HepG2 (cell line): ENCODE measurements at regions not wholly inside any gene's neighbourhood (a gene's known extent, or its start where the extent isn't known, plus 50 kb on each side); places are given as distances from the start of the nearest gene placed in this dataset.

Experiments used
- ARNT ChIP-seq: fragments of 450-650 bp; IDR thresholded peaks from 2 replicates; pipeline ENCODE4 v1.6.1; 2017
- CHD2 ChIP-seq: IDR thresholded peaks from 2 replicates; pipeline ENCODE4 v1.6.1; 2011; ENCODE audit warnings: low read depth, low read length, improper control_type of control experiment
- GLI4 ChIP-seq: sonication (generic); formaldehyde crosslinking; IDR thresholded peaks from 2 replicates; pipeline ENCODE4 v1.5.1; 2020; ENCODE audit warnings: missing genetic modification reagents, mild to moderate bottlenecking, moderate library complexity, borderline replicate concordance
- MAX ChIP-seq: IDR thresholded peaks from 2 replicates; pipeline ENCODE4 v1.6.1; 2012; ENCODE audit warnings: inconsistent platforms
- PAX8 ChIP-seq: sonication (generic); formaldehyde crosslinking; IDR thresholded peaks from 2 replicates; pipeline ENCODE4 v1.8.0; 2022; ENCODE audit warnings: mild to moderate bottlenecking, missing genetic modification reagents, borderline replicate concordance
- TCF12 ChIP-seq, 2 experiments: fragments of 450-650 bp in 1 of 2; sonication (generic) in 1 of 2; formaldehyde crosslinking in 1 of 2; IDR thresholded peaks; 2 replicates each; pipeline versions ENCODE4 v1.6.1 to v1.8.0; 2017 to 2022; ENCODE audit warnings: antibody characterized with exemption in 1 of 2, mild to moderate bottlenecking in 1 of 2, missing genetic modification reagents in 1 of 2, moderate library complexity in 1 of 2
- TGIF2 ChIP-seq: IDR thresholded peaks from 2 replicates; pipeline ENCODE4 v1.6.1; 2016; ENCODE audit warnings: control low read depth, missing compliant biosample characterization
- ZBTB40 ChIP-seq, 2 experiments: fragments of 450-650 bp in 1 of 2; sonication (generic) in 1 of 2; formaldehyde crosslinking in 1 of 2; IDR thresholded peaks; 2 replicates each; pipeline versions ENCODE4 v1.6.1 to v1.8.0; 2016 to 2022; ENCODE audit warnings: antibody characterized with exemption in 1 of 2, mild to moderate bottlenecking in 1 of 2, missing genetic modification reagents in 1 of 2
- ZFP1 ChIP-seq: IDR thresholded peaks from 2 replicates; pipeline ENCODE4 v1.6.1; 2016
- ZNF281 ChIP-seq: sonication (generic); formaldehyde crosslinking; IDR thresholded peaks from 2 replicates; pipeline ENCODE4 v1.4.0; 2020; ENCODE audit warnings: missing genetic modification reagents, borderline replicate concordance
- ZNF672 ChIP-seq: sonication (generic); formaldehyde crosslinking; IDR thresholded peaks from 2 replicates; pipeline ENCODE4 v1.8.1; 2022; ENCODE audit warnings: missing genetic modification reagents
- TF ChIP-seq, protein P1 (sequence below): sonication (generic); formaldehyde crosslinking; IDR thresholded peaks from 2 replicates; pipeline ENCODE4 v1.5.0; 2020; ENCODE audit warnings: mild to moderate bottlenecking, missing genetic modification reagents, moderate library complexity
- TF ChIP-seq, protein P2 (sequence below): sonication (generic); formaldehyde crosslinking; IDR thresholded peaks from 2 replicates; pipeline ENCODE4 v1.4.0; 2020; ENCODE audit warnings: missing genetic modification reagents
- TF ChIP-seq, protein P3 (sequence below): sonication (generic); formaldehyde crosslinking; IDR thresholded peaks from 2 replicates; pipeline ENCODE4 v1.5.1; 2020; ENCODE audit warnings: missing genetic modification reagents, mild to moderate bottlenecking, borderline replicate concordance

DNA sequence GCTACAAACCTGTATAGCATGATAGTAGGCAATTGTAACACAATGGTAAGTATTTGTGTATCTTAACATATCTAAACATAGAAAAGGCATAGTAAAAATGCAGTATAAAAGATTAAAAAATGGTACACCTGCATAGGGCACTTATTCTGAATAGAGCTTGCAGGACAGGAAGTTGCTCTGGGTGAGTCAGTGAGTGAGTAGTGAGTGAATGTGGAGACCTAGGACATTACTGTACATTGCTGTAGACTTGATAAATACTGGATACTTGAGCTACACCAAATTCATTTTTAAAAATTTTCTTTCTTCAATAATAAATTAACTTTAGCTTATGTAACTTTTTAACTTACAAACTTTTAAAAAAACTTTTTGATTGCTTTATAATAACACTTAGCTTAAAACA, 68.2 kb upstream of the MAML3 start:
- TF ChIP-seq ZNF281 (CRISPR knock-in tag) (no peak), TGIF2 (CRISPR knock-in tag) (no peak), ZNF672 (no peak), MAX (no peak), ARNT (no peak), ZFP1 (CRISPR knock-in tag) (no peak), CHD2 (no peak), GLI4 (CRISPR knock-in tag) (no peak), PAX8 (CRISPR knock-in tag) (no peak), TCF12 (IDR thresholded peaks at IDR 0.05) (no peak), TCF12 (CRISPR knock-in tag; IDR thresholded peaks at IDR 0.05) (no peak), ZBTB40 (IDR thresholded peaks at IDR 0.05) (no peak), ZBTB40 (CRISPR knock-in tag; IDR thresholded peaks at IDR 0.05) (no peak)
- TF ChIP-seq, protein P1, sequence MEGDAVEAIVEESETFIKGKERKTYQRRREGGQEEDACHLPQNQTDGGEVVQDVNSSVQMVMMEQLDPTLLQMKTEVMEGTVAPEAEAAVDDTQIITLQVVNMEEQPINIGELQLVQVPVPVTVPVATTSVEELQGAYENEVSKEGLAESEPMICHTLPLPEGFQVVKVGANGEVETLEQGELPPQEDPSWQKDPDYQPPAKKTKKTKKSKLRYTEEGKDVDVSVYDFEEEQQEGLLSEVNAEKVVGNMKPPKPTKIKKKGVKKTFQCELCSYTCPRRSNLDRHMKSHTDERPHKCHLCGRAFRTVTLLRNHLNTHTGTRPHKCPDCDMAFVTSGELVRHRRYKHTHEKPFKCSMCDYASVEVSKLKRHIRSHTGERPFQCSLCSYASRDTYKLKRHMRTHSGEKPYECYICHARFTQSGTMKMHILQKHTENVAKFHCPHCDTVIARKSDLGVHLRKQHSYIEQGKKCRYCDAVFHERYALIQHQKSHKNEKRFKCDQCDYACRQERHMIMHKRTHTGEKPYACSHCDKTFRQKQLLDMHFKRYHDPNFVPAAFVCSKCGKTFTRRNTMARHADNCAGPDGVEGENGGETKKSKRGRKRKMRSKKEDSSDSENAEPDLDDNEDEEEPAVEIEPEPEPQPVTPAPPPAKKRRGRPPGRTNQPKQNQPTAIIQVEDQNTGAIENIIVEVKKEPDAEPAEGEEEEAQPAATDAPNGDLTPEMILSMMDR (CRISPR knock-in tag): no peak
- TF ChIP-seq, protein P2, sequence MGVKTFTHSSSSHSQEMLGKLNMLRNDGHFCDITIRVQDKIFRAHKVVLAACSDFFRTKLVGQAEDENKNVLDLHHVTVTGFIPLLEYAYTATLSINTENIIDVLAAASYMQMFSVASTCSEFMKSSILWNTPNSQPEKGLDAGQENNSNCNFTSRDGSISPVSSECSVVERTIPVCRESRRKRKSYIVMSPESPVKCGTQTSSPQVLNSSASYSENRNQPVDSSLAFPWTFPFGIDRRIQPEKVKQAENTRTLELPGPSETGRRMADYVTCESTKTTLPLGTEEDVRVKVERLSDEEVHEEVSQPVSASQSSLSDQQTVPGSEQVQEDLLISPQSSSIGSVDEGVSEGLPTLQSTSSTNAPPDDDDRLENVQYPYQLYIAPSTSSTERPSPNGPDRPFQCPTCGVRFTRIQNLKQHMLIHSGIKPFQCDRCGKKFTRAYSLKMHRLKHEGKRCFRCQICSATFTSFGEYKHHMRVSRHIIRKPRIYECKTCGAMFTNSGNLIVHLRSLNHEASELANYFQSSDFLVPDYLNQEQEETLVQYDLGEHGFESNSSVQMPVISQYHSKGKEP: no peak
- TF ChIP-seq, protein P3, sequence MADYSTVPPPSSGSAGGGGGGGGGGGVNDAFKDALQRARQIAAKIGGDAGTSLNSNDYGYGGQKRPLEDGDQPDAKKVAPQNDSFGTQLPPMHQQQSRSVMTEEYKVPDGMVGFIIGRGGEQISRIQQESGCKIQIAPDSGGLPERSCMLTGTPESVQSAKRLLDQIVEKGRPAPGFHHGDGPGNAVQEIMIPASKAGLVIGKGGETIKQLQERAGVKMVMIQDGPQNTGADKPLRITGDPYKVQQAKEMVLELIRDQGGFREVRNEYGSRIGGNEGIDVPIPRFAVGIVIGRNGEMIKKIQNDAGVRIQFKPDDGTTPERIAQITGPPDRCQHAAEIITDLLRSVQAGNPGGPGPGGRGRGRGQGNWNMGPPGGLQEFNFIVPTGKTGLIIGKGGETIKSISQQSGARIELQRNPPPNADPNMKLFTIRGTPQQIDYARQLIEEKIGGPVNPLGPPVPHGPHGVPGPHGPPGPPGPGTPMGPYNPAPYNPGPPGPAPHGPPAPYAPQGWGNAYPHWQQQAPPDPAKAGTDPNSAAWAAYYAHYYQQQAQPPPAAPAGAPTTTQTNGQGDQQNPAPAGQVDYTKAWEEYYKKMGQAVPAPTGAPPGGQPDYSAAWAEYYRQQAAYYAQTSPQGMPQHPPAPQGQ (CRISPR knock-in tag): no peak
